ENCODE measurements at regions not wholly inside any gene's neighbourhood (a gene's known extent, or its start where the extent isn't known, plus 50 kb on each side); places are given as distances from the start of the nearest gene placed in this dataset.

DNA sequence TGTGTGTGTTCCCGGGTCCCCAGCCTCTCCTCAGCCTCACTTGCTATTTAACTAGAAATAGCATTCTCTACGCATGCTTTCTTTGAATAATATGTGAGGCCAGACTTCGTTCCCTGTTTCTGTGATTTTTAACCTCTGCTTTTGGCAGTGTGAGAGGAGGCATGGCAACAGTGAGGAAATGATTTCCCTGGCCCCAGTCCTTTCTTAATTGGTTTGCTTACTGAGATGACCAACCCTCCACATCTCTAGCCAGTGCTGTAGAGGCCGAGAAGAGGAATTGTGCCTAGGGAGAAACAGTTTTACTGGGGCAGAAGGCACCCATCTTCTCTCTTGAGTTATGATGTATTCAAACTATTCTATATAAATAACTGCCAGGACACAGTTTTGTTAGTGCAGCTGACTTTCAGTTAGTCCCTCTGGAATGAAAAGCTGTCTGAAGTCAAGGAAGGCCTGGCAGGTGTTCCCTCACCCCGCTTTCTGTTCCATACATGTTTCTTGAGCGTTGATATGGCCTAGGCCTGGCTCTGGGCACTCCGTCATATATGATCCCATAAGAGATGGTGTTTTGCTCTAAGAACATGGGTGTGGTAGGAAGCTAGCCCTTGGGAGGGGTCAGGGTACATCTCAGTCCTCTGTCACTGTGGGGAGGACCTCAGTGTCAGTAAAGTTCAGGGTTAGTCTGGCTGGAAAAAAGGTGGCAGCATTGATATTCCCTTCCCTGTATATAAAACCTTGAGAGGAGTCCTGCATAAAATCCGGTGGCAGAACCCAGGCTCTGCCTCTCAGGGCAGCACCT is 73.7 kb upstream of the NPAS1 start:
- TF ChIP-seq, protein P1, sequence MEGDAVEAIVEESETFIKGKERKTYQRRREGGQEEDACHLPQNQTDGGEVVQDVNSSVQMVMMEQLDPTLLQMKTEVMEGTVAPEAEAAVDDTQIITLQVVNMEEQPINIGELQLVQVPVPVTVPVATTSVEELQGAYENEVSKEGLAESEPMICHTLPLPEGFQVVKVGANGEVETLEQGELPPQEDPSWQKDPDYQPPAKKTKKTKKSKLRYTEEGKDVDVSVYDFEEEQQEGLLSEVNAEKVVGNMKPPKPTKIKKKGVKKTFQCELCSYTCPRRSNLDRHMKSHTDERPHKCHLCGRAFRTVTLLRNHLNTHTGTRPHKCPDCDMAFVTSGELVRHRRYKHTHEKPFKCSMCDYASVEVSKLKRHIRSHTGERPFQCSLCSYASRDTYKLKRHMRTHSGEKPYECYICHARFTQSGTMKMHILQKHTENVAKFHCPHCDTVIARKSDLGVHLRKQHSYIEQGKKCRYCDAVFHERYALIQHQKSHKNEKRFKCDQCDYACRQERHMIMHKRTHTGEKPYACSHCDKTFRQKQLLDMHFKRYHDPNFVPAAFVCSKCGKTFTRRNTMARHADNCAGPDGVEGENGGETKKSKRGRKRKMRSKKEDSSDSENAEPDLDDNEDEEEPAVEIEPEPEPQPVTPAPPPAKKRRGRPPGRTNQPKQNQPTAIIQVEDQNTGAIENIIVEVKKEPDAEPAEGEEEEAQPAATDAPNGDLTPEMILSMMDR (IDR thresholded peaks at IDR 0.05): no peak
- TF ChIP-seq EZH2phosphoT487 (IDR thresholded peaks at IDR 0.05) (no peak), EZH2 (IDR thresholded peaks at IDR 0.05) (no peak)

Data from neural progenitor cell (in vitro differentiated cells).